HCT116 (cell line): ENCODE measurements at regions not wholly inside any gene's neighbourhood (a gene's known extent, or its start where the extent isn't known, plus 50 kb on each side); places are given as distances from the start of the nearest gene placed in this dataset.

Source experiments
- ATAC-seq: fragments of 200-7000 bp; cut with Tn5 transposase; 2 replicates; pipeline ENCODE4 v1.9.1; 2020; ENCODE audit warnings: mild to moderate bottlenecking, moderate library complexity
- BruUV-seq: library from RNA; stranded (reverse); fragments of 400-500 nt; replicated peaks from 2 replicates; lab custom pipeline; 2021; lab: Mats Ljungman, UMichigan
- CTCF ChIA-PET: fragments of 300-600 bp; sonication (Branson Sonifier 250); formaldehyde crosslinking; loops from one replicate; lab custom pipeline; 2021; ENCODE audit warnings: antibody characterized with exemption; lab: Charles Lee
- POLR2A ChIA-PET: fragments of 300-600, 350-600 bp; sonication (Branson Sonifier 250); formaldehyde crosslinking; loops from one replicate; lab custom pipeline; 2021; ENCODE audit warnings: antibody characterized with exemption; lab: Charles Lee
- RAD21 ChIA-PET, 2 experiments: fragments of 300-600 bp; sonication (Branson Sonifier 250); formaldehyde crosslinking; loops; one replicate each; lab custom pipeline; 2023; ENCODE audit warnings: low total read pairs in 2 of 2; ENCODE audit not compliant: uncharacterized antibody in 2 of 2, unreplicated experiment in 2 of 2, low non-redundant PET in 1 of 2; lab: Charles Lee
- DNase-seq: peaks from one replicate; pipeline ENCODE4 v3.0.0-alpha.2; 2010; ENCODE audit warnings: low read depth, low spot score
- H2AFZ ChIP-seq: fragments of 200-600 bp; shearing (Covaris generic), sonication (generic); 2 replicates; pipeline ENCODE4 v1.6.1; 2017; ENCODE audit warnings: low read depth, mixed run types, mixed read lengths, antibody characterized with exemption, low read length; ENCODE audit not compliant: poor library complexity, severe bottlenecking
- H3K27ac ChIP-seq: 2 replicates; pipeline ENCODE4 v1.5.1; 2012; ENCODE audit warnings: low read depth, low read length
- H3K27me3 ChIP-seq: fragments of 200-600 bp; sonication (generic); 2 replicates; pipeline ENCODE4 v1.6.1; 2016; ENCODE audit warnings: mixed run types, low read length, mixed read lengths; ENCODE audit not compliant: insufficient read depth
- H3K36me3 ChIP-seq, 2 experiments: fragments of 200-500 bp in 1 of 2; fragments of 200-600 bp in 1 of 2; sonication (Bioruptor generic) in 1 of 2; sonication (generic) in 1 of 2; 2 replicates each; pipeline versions ENCODE4 v1.5.1 to v1.6.1; 2014 to 2016; ENCODE audit warnings: low read length in 2 of 2, inconsistent platforms in 1 of 2, mixed read lengths in 1 of 2, mixed run types in 1 of 2; ENCODE audit not compliant: insufficient read depth in 2 of 2, control insufficient read depth in 1 of 2
- H3K4me1 ChIP-seq, 2 experiments: fragments of 200-600 bp in 1 of 2; sonication (generic) in 1 of 2; 2 replicates each; pipeline versions ENCODE4 v1.5.1 to v1.6.1; 2012 to 2017; ENCODE audit warnings: low read length in 2 of 2, inconsistent platforms in 1 of 2, mild to moderate bottlenecking in 1 of 2, mixed read lengths in 1 of 2, mixed run types in 1 of 2, moderate library complexity in 1 of 2; ENCODE audit not compliant: insufficient read depth in 2 of 2, control insufficient read depth in 1 of 2
- H3K4me2 ChIP-seq: fragments of 200-600 bp; sonication (generic); 2 replicates; pipeline ENCODE4 v1.6.1; 2017; ENCODE audit warnings: mixed run types, low read length, mixed read lengths
- H3K4me3 ChIP-seq, 2 experiments: fragments of 200-600 bp in 1 of 2; sonication (generic) in 1 of 2; replicated peaks in 1 of 2; 2 replicates each; pipeline ENCODE4 v1.5.1; 2011 to 2016; ENCODE audit warnings: low read length in 2 of 2, control low read depth in 1 of 2, low read depth in 1 of 2, mild to moderate bottlenecking in 1 of 2, mixed read lengths in 1 of 2, mixed run types in 1 of 2
- H3K79me2 ChIP-seq: fragments of 200-600 bp; sonication (generic); 2 replicates; pipeline ENCODE4 v1.6.1; 2017; ENCODE audit warnings: mild to moderate bottlenecking, mixed run types, low read length, moderate library complexity, mixed read lengths; ENCODE audit not compliant: insufficient read depth
- H3K9ac ChIP-seq: fragments of 200-600 bp; sonication (generic); 2 replicates; pipeline ENCODE4 v1.6.1; 2016; ENCODE audit warnings: low read length, mixed read lengths
- H3K9me2 ChIP-seq: fragments of 200-600 bp; sonication (generic), shearing (Covaris generic); 2 replicates; pipeline ENCODE4 v1.6.1; 2017; ENCODE audit warnings: mixed run types, mild to moderate bottlenecking, moderate library complexity; ENCODE audit not compliant: insufficient read depth
- H3K9me3 ChIP-seq, 2 experiments: fragments of 200-500 bp in 1 of 2; fragments of 200-600 bp in 1 of 2; sonication (Bioruptor generic) in 1 of 2; sonication (generic) in 1 of 2; 2 replicates each; pipeline ENCODE4 v1.6.1; 2014 to 2017; ENCODE audit warnings: low read length in 2 of 2, mixed read lengths in 2 of 2, inconsistent platforms in 1 of 2, low read depth in 1 of 2, mild to moderate bottlenecking in 1 of 2, mixed run types in 1 of 2, moderate library complexity in 1 of 2; ENCODE audit not compliant: control insufficient read depth in 1 of 2, insufficient read depth in 1 of 2
- H4K20me1 ChIP-seq: fragments of 200-600 bp; sonication (generic), shearing (Covaris generic); 2 replicates; pipeline ENCODE4 v1.6.1; 2017; ENCODE audit warnings: mixed run types, mild to moderate bottlenecking, moderate library complexity; ENCODE audit not compliant: insufficient read depth
- EGR1 ChIP-seq: IDR thresholded peaks from 2 replicates; pipeline ENCODE4 v1.6.1; 2012; ENCODE audit warnings: low read depth
- POLR2A ChIP-seq: IDR thresholded peaks from 2 replicates; pipeline ENCODE4 v1.7.0; 2011; ENCODE audit warnings: borderline replicate concordance; ENCODE audit not compliant: insufficient read depth, insufficient read length; ENCODE audit errors: extremely low read depth
- POLR2AphosphoS5 ChIP-seq: IDR thresholded peaks from 2 replicates; pipeline ENCODE4 v1.6.1; 2011; ENCODE audit warnings: mild to moderate bottlenecking, low read depth, low read length, moderate library complexity
- RAD21 ChIP-seq: IDR thresholded peaks from 2 replicates; pipeline ENCODE4 v1.6.1; 2012; ENCODE audit warnings: low read depth, mild to moderate bottlenecking
- SRF ChIP-seq: IDR thresholded peaks from 2 replicates; pipeline ENCODE4 v1.6.1; 2012; ENCODE audit warnings: low read depth
- TCF7L2 ChIP-seq: IDR thresholded peaks from 2 replicates; pipeline ENCODE4 v1.7.0; 2011; ENCODE audit warnings: borderline replicate concordance, inconsistent platforms; ENCODE audit not compliant: insufficient read depth, insufficient read length; ENCODE audit errors: extremely low read depth
- YY1 ChIP-seq: IDR thresholded peaks from 2 replicates; pipeline ENCODE4 v1.6.1; 2011; ENCODE audit warnings: low read length, low read depth, moderate library complexity, mild to moderate bottlenecking; ENCODE audit not compliant: insufficient replicate concordance; ENCODE audit errors: extremely low read depth
- ZNF274 ChIP-seq: fragments of 200-500 bp; sonication (Bioruptor generic); IDR thresholded peaks from 2 replicates; pipeline ENCODE4 v1.6.1; 2014; ENCODE audit warnings: mild to moderate bottlenecking, low read depth, low read length, inconsistent platforms
- intact Hi-C: fragments of 100-400 bp; cut with micrococcal nuclease; formaldehyde crosslinking; loops from 2 replicates; pipeline ENCODE4 v1.10.0; 2022
- TF ChIP-seq, protein P1 (sequence below): IDR thresholded peaks from 2 replicates; pipeline ENCODE4 v1.6.1; 2011; ENCODE audit warnings: mild to moderate bottlenecking, low read length, moderate library complexity; ENCODE audit not compliant: insufficient replicate concordance; ENCODE audit errors: extremely low read depth

GRCh38 chr1:239011382-239011781 lies 375.0 kb upstream of the CHRM3 start:
- no peaks in the 10 kb centered on the region for H3K79me2 ChIP-seq
- no TSS peak for BruUV-seq
- intact Hi-C loops: no loop called here
- TF ChIP-seq POLR2A (no peak), ZNF274 (no peak), TCF7L2 (no peak), YY1 (no peak), POLR2AphosphoS5 (no peak), SRF (no peak), EGR1 (no peak), RAD21 (no peak)
- TF ChIP-seq, protein P1, sequence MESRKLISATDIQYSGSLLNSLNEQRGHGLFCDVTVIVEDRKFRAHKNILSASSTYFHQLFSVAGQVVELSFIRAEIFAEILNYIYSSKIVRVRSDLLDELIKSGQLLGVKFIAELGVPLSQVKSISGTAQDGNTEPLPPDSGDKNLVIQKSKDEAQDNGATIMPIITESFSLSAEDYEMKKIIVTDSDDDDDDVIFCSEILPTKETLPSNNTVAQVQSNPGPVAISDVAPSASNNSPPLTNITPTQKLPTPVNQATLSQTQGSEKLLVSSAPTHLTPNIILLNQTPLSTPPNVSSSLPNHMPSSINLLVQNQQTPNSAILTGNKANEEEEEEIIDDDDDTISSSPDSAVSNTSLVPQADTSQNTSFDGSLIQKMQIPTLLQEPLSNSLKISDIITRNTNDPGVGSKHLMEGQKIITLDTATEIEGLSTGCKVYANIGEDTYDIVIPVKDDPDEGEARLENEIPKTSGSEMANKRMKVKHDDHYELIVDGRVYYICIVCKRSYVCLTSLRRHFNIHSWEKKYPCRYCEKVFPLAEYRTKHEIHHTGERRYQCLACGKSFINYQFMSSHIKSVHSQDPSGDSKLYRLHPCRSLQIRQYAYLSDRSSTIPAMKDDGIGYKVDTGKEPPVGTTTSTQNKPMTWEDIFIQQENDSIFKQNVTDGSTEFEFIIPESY: no peak
- H3K4me2 ChIP-seq: no peak overlapping the region
- H3K9ac ChIP-seq: no peak overlapping the region
- H3K27ac ChIP-seq: no peak overlapping the region
- POLR2A ChIA-PET: no interaction called here
- DNase-seq (no peak), ATAC-seq (no peak)
- H3K9me2 ChIP-seq: no peaks in the 10 kb centered on the region
- H4K20me1 ChIP-seq: no peaks in the 10 kb centered on the region
- no peak overlapping the region for H3K4me3 ChIP-seq
- no peaks in the 10 kb centered on the region for H3K4me1 ChIP-seq
- RAD21 ChIA-PET: no interaction called here
- no peak overlapping the region for H2AFZ ChIP-seq
- H3K36me3 ChIP-seq: no peaks in the 10 kb centered on the region
- peaks cover 4 to 22% of the 10 kb centered on the region in 2 experiments; a peak in 3 of 4 replicates for H3K9me3 ChIP-seq
- CTCF ChIA-PET: no interaction called here
- no peaks in the 10 kb centered on the region for H3K27me3 ChIP-seq
